Tibial nerve (tissue), 3 donors: ENCODE measurements at regions not wholly inside any gene's neighbourhood (a gene's known extent, or its start where the extent isn't known, plus 50 kb on each side); places are given as distances from the start of the nearest gene placed in this dataset.

Experiments used
- CTCF ChIP-seq, 5 experiments: fragments of 200-600 bp in 3 of 5; fragments of 450-650 bp in 2 of 5; sonication (generic) in 3 of 5; IDR thresholded peaks; one replicate each; pipeline ENCODE4 v1.5.1; 2016 to 2019; ENCODE audit warnings: antibody characterized with exemption in 5 of 5, mild to moderate bottlenecking in 3 of 5, moderate library complexity in 2 of 5
- POLR2A ChIP-seq, 2 donors: fragments of 450-650 bp; IDR thresholded peaks; one replicate each; pipeline ENCODE4 v1.6.1; 2017; ENCODE audit warnings: antibody characterized with exemption in 2 of 2, mild to moderate bottlenecking in 2 of 2, moderate library complexity in 2 of 2

DNA sequence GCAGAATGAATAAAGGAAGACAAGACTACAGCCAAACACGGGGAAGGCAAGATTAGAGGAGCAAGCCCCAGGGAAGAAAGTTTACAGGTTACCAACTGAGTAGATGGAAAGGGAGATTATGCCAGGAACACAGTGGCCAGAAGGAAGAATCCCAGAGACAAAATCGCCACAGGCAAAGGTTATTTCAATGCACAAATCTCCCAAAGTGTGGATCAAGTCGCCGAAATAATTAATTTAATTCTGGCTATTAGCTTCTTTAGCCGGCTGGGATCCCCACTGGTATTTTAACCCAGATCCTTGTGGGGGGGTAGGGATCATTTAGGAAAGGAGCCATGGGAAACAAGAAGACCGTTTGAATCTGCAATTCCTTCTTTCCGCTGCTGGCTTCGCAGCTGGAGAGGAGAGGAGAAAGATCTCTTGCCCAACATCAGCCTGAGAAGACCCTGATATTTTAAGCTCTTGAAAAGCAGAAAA lies 171.0 kb downstream of the DHX15 start:
- TF ChIP-seq CTCF (IDR thresholded peaks at IDR 0.05) (no peak), POLR2A (IDR thresholded peaks at IDR 0.05) (no peak)
